Pons (tissue), 1 donor: ENCODE measurements at regions not wholly inside any gene's neighbourhood (a gene's known extent, or its start where the extent isn't known, plus 50 kb on each side); places are given as distances from the start of the nearest gene placed in this dataset.
"Not testable (repeated sequence)": the region's sequence is repeated elsewhere in the genome, so short reads cannot be mapped to it uniquely, and the experiment has no call there.

Experiments
- DNase-seq: peaks from one replicate; pipeline ENCODE4 v3.0.0-alpha.2; 2016; ENCODE audit warnings: low spot score

DNA sequence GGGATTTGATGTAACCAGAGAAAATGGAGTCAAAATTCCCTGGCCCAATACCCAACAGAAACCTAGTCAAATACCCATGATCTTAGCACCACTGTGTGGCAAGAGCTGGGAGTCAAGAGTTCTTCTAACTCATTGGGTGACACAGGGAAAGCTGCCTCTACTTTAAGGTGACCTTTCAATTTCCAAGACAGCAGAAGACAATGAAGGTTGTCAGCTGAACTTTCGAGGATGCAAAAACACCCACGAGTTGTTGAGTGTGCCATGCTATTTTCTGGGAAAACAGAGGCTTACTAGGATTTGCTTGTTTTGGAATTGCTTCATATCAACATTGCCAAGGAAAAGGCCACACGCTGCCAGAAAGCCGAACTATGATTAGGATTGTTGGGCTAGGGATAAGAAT is 61.6 kb upstream of the CYRIA start:
- peak; percentile 69 for DNase-seq

DNA sequence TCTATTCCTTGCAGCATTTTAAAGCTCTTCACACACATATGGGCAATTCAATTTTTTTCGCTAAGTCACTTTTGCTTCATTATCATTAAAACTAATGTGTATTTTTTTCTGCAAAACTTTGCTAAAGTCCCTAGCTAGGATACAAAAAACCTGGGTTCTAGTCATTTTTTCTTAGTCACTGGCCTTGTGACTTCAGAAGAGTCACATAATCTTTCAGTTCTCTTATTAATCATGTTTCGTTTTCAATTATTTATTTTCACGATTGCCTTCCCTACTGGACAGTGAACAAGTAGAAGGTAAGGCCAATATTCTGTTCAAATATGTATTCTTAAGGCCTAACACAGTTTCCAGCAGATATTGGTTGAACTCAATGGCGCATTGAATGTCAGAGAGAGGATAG is 60.9 kb upstream of the CYRIA start:
- DNase-seq: no peak

- DNase-seq: no peak
Observed at GRCh38 chr2:16726147-16726546, 60.5 kb upstream of the CYRIA start.

GRCh38 chr2:16725549-16725948 is 59.9 kb upstream of the CYRIA start:
- DNase-seq: no peak

- DNase-seq: no peak
Observed at GRCh38 chr2:16722677-16723076, 57.0 kb upstream of the CYRIA start.

- no peak for DNase-seq
Observed at GRCh38 chr2:16722126-16722525, 56.5 kb upstream of the CYRIA start.

DNA sequence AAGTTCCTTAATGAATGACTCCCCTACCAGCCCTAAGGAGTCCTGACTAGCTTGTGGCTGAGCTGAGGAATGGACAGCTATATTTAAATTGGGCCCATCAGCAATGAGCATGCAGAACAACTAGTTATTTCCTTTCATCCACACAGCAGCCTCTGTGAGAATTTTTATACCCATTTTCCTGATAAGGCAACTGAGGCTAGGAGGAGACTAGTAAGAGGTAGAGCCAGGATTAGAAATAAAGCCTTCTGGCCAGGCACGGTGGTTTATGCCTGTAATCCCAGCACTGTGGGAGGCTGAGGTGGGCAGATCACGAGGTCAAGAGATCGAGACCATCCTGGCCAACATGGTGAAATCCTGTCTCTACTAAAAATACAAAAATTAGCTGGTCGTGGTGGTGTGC is 55.9 kb upstream of the CYRIA start:
- not testable (repeated sequence) for DNase-seq

- DNase-seq: not testable (repeated sequence)
Observed at GRCh38 chr2:16720737-16721136, 55.1 kb upstream of the CYRIA start.

- no peak for DNase-seq
Observed at GRCh38 chr2:16719485-16719808, 53.8 kb upstream of the CYRIA start.

GRCh38 chr2:16718576-16719484 is 53.2 kb upstream of the CYRIA start:
- DNase-seq: no peak

GRCh38 chr2:16717477-16717876 is 51.8 kb upstream of the CYRIA start:
- no peak for DNase-seq

GRCh38 chr2:16716944-16717343 is 51.3 kb upstream of the CYRIA start:
- DNase-seq: no peak

- no peak for DNase-seq
Observed at GRCh38 chr2:16716024-16716423, 50.4 kb upstream of the CYRIA start.
